PC-9 (cell line): ENCODE measurements at regions not wholly inside any gene's neighbourhood (a gene's known extent, or its start where the extent isn't known, plus 50 kb on each side); places are given as distances from the start of the nearest gene placed in this dataset.
"Not testable (repeated sequence)": the region's sequence is repeated elsewhere in the genome, so short reads cannot be mapped to it uniquely, and the experiment has no call there.

ENCODE experiments used
- EZH2 ChIP-seq: fragments of 200-600 bp; sonication (generic); IDR thresholded peaks from 2 replicates; pipeline ENCODE4 v1.8.0; 2017; ENCODE audit warnings: antibody characterized with exemption, low read depth
- TF ChIP-seq, protein P1 (sequence below): fragments of 200-600 bp; sonication (generic); conservative IDR thresholded peaks from 2 replicates; pipeline ENCODE4 v1.6.1; 2017; ENCODE audit warnings: mixed run types, antibody characterized with exemption, mild to moderate bottlenecking, moderate library complexity

GRCh38 chr3:65001119-65001518 lies 313.3 kb upstream of the ADAMTS9 start:
- TF ChIP-seq, protein P1, sequence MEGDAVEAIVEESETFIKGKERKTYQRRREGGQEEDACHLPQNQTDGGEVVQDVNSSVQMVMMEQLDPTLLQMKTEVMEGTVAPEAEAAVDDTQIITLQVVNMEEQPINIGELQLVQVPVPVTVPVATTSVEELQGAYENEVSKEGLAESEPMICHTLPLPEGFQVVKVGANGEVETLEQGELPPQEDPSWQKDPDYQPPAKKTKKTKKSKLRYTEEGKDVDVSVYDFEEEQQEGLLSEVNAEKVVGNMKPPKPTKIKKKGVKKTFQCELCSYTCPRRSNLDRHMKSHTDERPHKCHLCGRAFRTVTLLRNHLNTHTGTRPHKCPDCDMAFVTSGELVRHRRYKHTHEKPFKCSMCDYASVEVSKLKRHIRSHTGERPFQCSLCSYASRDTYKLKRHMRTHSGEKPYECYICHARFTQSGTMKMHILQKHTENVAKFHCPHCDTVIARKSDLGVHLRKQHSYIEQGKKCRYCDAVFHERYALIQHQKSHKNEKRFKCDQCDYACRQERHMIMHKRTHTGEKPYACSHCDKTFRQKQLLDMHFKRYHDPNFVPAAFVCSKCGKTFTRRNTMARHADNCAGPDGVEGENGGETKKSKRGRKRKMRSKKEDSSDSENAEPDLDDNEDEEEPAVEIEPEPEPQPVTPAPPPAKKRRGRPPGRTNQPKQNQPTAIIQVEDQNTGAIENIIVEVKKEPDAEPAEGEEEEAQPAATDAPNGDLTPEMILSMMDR: not testable (repeated sequence)
- TF ChIP-seq EZH2: not testable (repeated sequence)
